ENCODE measurements at regions not wholly inside any gene's neighbourhood (a gene's known extent, or its start where the extent isn't known, plus 50 kb on each side); places are given as distances from the start of the nearest gene placed in this dataset.

GRCh38 chr15:34493001-34493400 is 55.4 kb upstream of the GOLGA8A start (continued):
- no peak for TF ChIP-seq GABPA (IDR thresholded peaks at IDR 0.05; ENCODE audit: borderline replicate concordance, insufficient read depth, low read length)
- no peak for TF ChIP-seq YY1 (IDR thresholded peaks at IDR 0.05; ENCODE audit: low read depth, low read length)
- no peak for TF ChIP-seq SP2 (IDR thresholded peaks at IDR 0.05; ENCODE audit: low read length)

Data from H1 (cell line).